NCI-H2029 (cell line): ENCODE measurements at regions not wholly inside any gene's neighbourhood (a gene's known extent, or its start where the extent isn't known, plus 50 kb on each side); places are given as distances from the start of the nearest gene placed in this dataset.
"Not testable (repeated sequence)": the region's sequence is repeated elsewhere in the genome, so short reads cannot be mapped to it uniquely, and the experiment has no call there.

Source experiments
- DNase-seq: peaks from one replicate; lab custom pipeline; 2025; lab: John Stamatoyannopoulos, UW

- no peak for DNase-seq
Measured at GRCh38 chr2:176969642-176970359, 242.8 kb upstream of the HNRNPA3 start.

- no peak for DNase-seq
Measured at GRCh38 chr2:176976736-176977685, 235.6 kb upstream of the HNRNPA3 start.

GRCh38 chr2:176978921-176979320, 233.7 kb upstream of the HNRNPA3 start:
- DNase-seq, result no peak

GRCh38 chr2:176979981-176980710, 232.4 kb upstream of the HNRNPA3 start:
- no peak for DNase-seq

- DNase-seq, result no peak
Measured at GRCh38 chr2:176984987-176985386, 227.6 kb upstream of the HNRNPA3 start.

- DNase-seq, result no peak
Measured at GRCh38 chr2:176985871-176986270, 226.7 kb upstream of the HNRNPA3 start.

- peak; percentile 63 for DNase-seq
Measured at GRCh38 chr2:176986487-176986886, 226.1 kb upstream of the HNRNPA3 start.

- no peak for DNase-seq
Measured at GRCh38 chr2:176991411-176991810, 221.2 kb upstream of the HNRNPA3 start.

- no peak for DNase-seq
Measured at GRCh38 chr2:176997074-176997791, 215.4 kb upstream of the HNRNPA3 start.

- DNase-seq, result no peak
Measured at GRCh38 chr2:176997792-176998169, 214.8 kb upstream of the HNRNPA3 start.

GRCh38 chr2:176999301-176999700, 213.3 kb upstream of the HNRNPA3 start:
- DNase-seq, result no peak

GRCh38 chr2:177000061-177000714, 212.4 kb upstream of the HNRNPA3 start:
- DNase-seq, result no peak

GRCh38 chr2:177000715-177001072, 211.9 kb upstream of the HNRNPA3 start:
- DNase-seq, result no peak

- DNase-seq, result no peak
Measured at GRCh38 chr2:177001334-177001733, 211.3 kb upstream of the HNRNPA3 start.

GRCh38 chr2:177002983-177003382, 209.6 kb upstream of the HNRNPA3 start:
- DNase-seq, result no peak

- not testable (repeated sequence) for DNase-seq
Measured at GRCh38 chr2:177007726-177008125, 204.9 kb upstream of the HNRNPA3 start.

- DNase-seq, result not testable (repeated sequence)
Measured at GRCh38 chr2:177008662-177009061, 203.9 kb upstream of the HNRNPA3 start.

- DNase-seq, result no peak
Measured at GRCh38 chr2:177010146-177010545, 202.4 kb upstream of the HNRNPA3 start.

- no peak for DNase-seq
Measured at GRCh38 chr2:177010861-177011260, 201.7 kb upstream of the HNRNPA3 start.

GRCh38 chr2:177014946-177015345, 197.6 kb upstream of the HNRNPA3 start:
- DNase-seq, result no peak

GRCh38 chr2:177015356-177015923, 197.2 kb upstream of the HNRNPA3 start:
- no peak for DNase-seq
